Inferior parietal cortex (tissue), 1 donor: ENCODE measurements at regions not wholly inside any gene's neighbourhood (a gene's known extent, or its start where the extent isn't known, plus 50 kb on each side); places are given as distances from the start of the nearest gene placed in this dataset.
"Not testable (repeated sequence)": the region's sequence is repeated elsewhere in the genome, so short reads cannot be mapped to it uniquely, and the experiment has no call there.

Experiments used
- DNase-seq: peaks from one replicate; pipeline ENCODE4 v3.0.0-alpha.2; 2016; ENCODE audit errors: extremely low spot score

- DNase-seq = no peak
These were observed 184.8 kb upstream of the RND3 start for GRCh38 chr2:150672311-150672710.

- DNase-seq = no peak
These were observed 182.0 kb upstream of the RND3 start for GRCh38 chr2:150669492-150669891.

GRCh38 chr2:150667039-150667438 is 179.6 kb upstream of the RND3 start:
- DNase-seq = not testable (repeated sequence)

DNA sequence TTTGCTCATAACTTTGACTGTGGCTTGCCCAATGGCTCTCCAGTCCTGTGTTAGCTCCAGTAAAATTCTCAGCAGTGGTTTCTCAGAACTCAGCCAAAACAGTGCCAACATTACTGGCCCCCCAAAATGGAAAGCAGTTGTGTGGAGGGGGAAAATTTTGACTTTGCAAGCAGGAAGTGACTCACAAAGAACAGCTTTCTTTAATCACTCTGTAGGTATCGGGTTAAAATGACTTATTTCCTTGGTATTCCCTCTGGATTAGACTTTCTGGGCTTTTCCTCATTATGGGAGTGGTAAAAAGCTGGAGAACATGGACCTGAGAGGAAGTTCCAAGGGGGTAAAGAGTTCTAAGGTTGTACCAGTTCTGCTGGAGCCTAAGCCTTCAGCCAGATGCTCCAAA is 175.7 kb upstream of the RND3 start:
- no peak for DNase-seq

DNA sequence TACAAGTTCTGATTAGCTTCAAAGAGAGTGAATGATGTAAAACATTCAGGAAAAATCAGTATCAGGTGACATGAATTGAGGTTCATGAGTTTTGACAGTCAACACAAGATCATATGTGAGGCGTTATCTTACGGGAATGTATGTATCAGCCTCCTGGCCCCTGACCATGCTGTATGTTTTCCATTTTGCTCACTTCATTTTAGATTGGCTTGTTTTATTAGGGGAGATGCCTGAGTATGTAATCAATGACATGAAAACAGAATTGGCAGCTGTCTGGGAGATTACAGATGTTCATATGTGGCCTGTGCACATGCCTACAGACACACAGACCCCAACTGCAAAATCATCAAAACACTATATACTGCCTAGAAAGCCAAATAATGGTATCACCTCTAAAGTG is 168.5 kb upstream of the RND3 start:
- no peak for DNase-seq

DNA sequence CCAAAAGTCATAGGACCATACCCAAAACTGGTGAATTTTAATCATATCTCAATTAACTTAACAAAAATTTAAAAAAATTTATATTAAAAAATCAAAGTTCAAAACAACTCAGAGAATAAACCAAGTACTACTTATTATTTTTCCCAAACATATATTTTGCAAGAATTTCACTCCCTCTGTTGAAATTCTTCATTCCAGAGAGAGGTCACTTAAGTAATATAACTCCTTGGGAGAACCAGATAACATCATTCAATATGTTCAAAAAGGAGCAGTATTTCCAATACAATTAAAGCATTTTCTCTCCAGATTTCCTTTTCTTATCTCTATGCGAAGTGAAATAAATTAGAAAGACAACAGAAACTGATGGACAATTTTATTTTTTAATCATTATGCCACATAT is 165.9 kb upstream of the RND3 start:
- no peak for DNase-seq

- DNase-seq = no peak
These were observed 160.5 kb upstream of the RND3 start for GRCh38 chr2:150647943-150648342.

- no peak for DNase-seq
These were observed 159.3 kb upstream of the RND3 start for GRCh38 chr2:150646746-150647145.

DNA sequence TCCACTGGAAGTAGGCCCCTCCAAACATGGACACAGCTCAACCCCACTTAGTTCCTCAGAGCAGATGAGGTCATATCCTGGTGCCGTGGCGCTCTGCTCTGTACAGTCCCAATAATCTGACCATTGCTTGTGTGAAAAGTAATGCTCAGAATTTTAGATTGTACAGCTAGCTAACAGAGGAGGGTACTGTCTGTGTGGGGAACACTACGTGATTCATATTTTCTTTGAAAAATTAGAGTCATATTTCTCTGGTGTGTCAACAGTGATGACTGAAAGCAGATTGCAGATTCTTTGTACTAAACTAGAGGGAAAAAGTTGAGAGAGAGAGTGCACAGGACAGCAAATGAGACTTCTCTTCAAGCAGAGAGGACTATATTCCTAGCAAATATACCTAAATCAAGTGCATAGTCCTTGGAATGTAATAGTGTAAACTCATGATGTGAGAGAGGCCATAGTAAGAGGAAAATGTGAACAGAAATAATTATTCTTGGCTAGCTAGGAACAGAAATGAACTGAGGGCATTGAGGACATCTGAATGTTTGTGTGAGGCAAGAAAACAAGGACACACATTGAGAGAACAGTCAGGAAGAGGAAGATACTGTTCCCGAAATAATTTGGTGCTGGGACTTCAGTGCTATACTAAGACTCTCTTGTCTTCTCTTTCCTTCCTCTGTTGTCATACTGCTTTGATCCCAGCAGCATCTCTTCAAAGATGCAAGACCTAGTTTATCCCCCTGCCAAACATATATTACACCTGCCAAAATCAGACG is 157.0 kb upstream of the RND3 start:
- no peak for DNase-seq

DNA sequence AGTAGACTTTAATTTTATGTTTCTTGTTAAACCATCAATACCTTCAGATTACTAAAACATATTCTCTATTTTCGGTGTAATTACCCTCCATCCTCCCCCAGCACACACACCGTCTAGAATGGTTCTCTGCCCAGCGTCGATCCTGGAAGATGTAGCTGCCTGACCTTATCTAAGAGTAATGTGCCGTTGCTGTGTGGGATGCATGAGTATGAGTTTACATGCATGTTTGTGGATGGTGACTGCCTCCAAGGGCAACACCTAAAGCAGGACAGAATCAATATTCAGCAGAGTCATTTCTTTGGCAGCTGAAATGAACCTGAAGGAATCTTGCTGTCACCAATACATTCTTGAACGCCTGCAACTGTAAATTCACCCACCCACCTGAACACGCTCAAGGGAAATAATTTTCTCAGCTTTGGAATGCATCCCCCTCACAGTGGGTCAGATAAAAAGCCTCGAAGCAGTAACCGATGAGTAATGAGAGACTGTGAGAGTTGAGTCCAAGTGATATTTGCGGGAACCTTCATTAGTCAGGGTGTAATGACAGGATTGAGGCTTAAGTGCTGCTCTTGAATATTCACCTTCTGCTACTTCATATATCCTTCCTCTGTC is 155.8 kb upstream of the RND3 start:
- no peak for DNase-seq

- no peak for DNase-seq
These were observed 152.6 kb upstream of the RND3 start for GRCh38 chr2:150640039-150640438.

- DNase-seq = no peak
These were observed 151.9 kb upstream of the RND3 start for GRCh38 chr2:150639383-150639782.

DNA sequence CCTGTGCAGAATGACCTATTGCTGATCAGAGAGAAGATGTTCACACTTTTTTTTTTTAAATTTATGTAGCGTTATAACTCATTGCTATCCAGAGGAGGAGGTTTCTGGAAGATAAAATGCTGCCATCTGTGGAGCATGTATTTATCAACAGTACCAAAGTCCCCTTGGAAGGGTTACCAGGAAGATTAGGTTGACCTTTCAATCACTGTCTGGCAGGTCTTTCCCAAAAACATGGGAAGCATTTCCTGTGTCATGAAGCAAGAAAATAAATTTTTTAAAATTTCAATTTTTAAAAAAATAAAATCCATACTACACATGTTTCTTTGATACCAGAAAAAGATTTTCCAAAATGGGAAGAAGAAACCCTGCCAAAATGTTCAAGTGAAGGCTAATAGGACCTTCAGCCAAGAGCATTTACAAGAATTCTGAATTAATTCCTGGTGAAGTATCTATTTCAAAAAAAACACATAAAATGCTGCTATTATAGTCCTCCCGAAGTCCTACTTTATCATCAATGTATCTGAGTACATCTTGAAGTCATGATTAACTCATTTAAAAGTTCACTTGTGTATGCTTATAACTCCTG is 143.9 kb upstream of the RND3 start:
- no peak for DNase-seq

- peak; percentile 36 for DNase-seq
These were observed 143.2 kb upstream of the RND3 start for GRCh38 chr2:150630587-150631235.

- DNase-seq = no peak
These were observed 140.1 kb upstream of the RND3 start for GRCh38 chr2:150627526-150627925.

- no peak for DNase-seq
These were observed 139.5 kb upstream of the RND3 start for GRCh38 chr2:150626934-150627411.

DNA sequence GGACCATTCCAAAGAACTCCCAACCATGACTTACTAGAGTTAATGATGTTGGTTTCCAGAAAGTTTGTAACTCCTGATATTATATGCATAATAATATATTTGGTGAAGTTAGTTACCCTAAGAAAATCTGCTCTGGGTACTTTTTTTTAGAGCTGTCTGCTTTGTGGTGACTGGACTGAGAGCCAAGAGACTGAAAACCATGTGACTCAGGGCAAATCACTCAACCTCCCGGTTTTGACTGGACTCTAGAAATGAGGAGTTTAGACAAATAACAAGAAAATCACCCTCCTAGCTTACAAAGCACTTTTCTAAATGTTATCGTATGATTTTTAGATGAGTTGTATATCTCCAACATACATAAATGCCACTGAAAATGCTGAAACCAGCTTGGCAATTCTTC is 138.3 kb upstream of the RND3 start:
- no peak for DNase-seq

DNA sequence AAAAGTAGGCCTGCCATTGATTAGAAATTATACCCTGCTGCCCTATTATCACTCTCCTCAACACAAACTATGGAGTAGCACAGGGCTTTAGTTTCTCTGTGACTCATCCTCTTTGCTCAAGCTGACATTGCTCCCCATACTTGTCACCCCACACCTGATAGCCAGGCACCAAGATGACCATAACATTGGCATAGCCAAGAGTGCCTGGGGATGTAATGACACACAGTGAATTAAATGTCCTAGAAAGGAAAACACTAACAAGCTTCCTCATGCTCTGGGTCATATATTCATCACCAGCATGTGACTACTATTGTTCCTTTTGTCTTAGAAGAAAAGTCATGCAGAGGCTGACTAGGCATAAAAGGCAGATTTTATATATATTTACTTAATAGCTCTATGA is 137.8 kb upstream of the RND3 start:
- DNase-seq = no peak

GRCh38 chr2:150624001-150624401 is 136.5 kb upstream of the RND3 start:
- no peak for DNase-seq

DNA sequence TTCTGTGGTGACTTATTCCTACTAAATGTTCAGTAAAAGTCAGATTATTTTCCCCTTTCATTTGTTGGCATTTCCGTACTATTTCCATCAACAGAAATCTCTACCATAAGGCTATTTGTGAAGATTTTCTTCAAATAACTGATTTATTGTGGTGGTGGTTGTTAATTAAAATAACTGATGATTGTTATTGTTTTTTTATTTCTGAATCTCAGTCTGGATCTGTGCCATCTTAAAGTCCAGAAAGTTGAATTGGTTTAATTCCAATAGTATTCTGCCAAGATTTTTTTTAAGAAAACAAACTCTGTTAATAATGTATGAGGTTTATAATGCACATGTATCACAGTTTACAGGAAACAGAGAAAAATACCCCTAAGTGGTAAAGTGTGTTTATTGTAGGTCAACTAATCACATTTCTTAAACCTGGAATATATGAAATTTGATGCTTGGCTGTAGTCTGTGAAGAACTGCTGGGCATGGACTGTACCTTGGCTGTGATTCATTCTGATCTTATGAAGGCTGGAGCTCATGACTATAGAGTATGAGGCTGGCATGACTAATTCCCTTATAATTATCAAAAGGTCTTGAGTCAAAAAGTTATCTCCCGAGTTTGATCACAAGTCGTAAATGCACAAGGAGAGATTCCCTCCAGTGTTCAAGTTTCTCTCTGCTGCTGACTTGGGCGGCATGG is 134.2 kb upstream of the RND3 start:
- no peak for DNase-seq

DNA sequence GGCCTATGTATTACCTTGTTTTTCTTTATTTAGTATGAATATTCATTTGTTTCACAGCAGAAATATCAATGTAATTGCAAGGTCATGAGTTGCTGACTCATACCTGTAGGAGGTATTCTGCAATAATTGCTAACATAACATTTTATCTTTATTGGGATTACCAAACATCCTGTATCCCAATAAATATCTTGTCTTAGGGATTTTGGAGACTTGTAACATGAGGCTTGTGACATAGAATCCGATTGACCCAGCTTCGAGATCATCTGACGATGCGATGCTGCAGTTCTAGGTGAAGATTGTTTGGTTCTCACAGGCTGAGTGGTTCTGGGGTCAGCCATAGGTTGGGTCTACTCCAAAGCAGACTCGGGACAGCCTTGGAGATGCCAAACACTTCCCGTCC is 133.4 kb upstream of the RND3 start:
- no peak for DNase-seq

DNA sequence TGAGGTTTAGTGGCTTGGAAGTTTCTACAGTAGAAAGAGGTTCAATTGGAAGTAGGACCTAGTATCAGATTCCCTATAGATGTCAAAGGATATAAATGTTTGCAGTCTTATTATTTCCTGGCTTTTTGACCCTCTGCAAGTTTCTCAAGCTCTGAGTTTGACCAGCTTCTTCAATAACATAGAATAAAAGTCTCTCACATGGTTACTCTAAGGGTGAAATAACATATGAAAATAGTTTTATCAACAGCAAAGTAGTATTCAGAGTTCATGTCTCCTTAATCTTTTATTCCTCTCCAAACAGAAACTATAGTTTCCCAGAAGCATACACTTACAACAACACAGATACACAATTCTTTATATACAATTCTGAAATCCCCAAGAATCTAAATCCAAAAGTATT is 132.9 kb upstream of the RND3 start:
- no peak for DNase-seq
